ENCODE measurements at regions not wholly inside any gene's neighbourhood (a gene's known extent, or its start where the extent isn't known, plus 50 kb on each side); places are given as distances from the start of the nearest gene placed in this dataset.

GRCh38 chr10:70998086-70998485 is 109.7 kb upstream of the PCBD1 start:
- Histone ChIP-seq H3K27ac (ENCODE audit: low read depth, low read length, poor library complexity, severe bottlenecking) (no peak overlapping the region), H3K4me2 (ENCODE audit: low read length) (no peak overlapping the region), H3K27me3 (ENCODE audit: insufficient read depth, low read length) (0 out of 2 replicates have a peak, but pooled peaks cover 9% of the 10 kb centered on the region), H3K36me3 (ENCODE audit: insufficient read depth, low read length) (no peaks in the 10 kb centered on the region), H2AFZ (ENCODE audit: low read length) (no peak overlapping the region), H3K9me3 (ENCODE audit: low read length) (no peaks in the 10 kb centered on the region), H3K4me3 (ENCODE audit: low read depth, low read length, poor library complexity, severe bottlenecking) (no peak overlapping the region), H3K79me2 (ENCODE audit: insufficient read depth, low read length) (no peaks in the 10 kb centered on the region), H3K9ac (ENCODE audit: low read length) (no peak overlapping the region), H3K9me2 (ENCODE audit: low read depth, low read length) (no peaks in the 10 kb centered on the region), H3K4me1 (ENCODE audit: insufficient read depth, low read length, severe bottlenecking) (no peaks in the 10 kb centered on the region), H3F3A (ENCODE audit: insufficient read depth, low read length) (no peaks in the 10 kb centered on the region), H4K20me1 (ENCODE audit: insufficient read depth, low read length) (no peaks in the 10 kb centered on the region)
- TF ChIP-seq CTCF (IDR thresholded peaks at IDR 0.05; ENCODE audit: low read length) (no peak), EZH2 (IDR thresholded peaks at IDR 0.05; ENCODE audit: borderline replicate concordance, low read length) (no peak)

- TF ChIP-seq CTCF (IDR thresholded peaks at IDR 0.05; ENCODE audit: low read length) (no peak), EZH2 (IDR thresholded peaks at IDR 0.05; ENCODE audit: borderline replicate concordance, low read length) (no peak)
- H3K27me3 ChIP-seq (ENCODE audit: insufficient read depth, low read length) = 0 out of 2 replicates have a peak, but pooled peaks cover 6% of the 10 kb centered on the region
Observed at GRCh38 chr10:71001470-71001869, 113.1 kb upstream of the PCBD1 start.

GRCh38 chr10:71004176-71005075 is 116.1 kb upstream of the PCBD1 start:
- no peaks in the 10 kb centered on the region for H3K27me3 ChIP-seq (ENCODE audit: insufficient read depth, low read length)

More at GRCh38 chr10:71001470-71001869, 113.1 kb upstream of the PCBD1 start:
- Histone ChIP-seq H3K27ac (ENCODE audit: low read depth, low read length, poor library complexity, severe bottlenecking) (no peak overlapping the region), H2AFZ (ENCODE audit: low read length) (no peak overlapping the region), H3K9ac (ENCODE audit: low read length) (no peak overlapping the region), H3K36me3 (ENCODE audit: insufficient read depth, low read length) (no peaks in the 10 kb centered on the region), H3K79me2 (ENCODE audit: insufficient read depth, low read length) (no peaks in the 10 kb centered on the region), H3F3A (ENCODE audit: insufficient read depth, low read length) (no peaks in the 10 kb centered on the region), H3K4me1 (ENCODE audit: insufficient read depth, low read length, severe bottlenecking) (no peaks in the 10 kb centered on the region), H4K20me1 (ENCODE audit: insufficient read depth, low read length) (no peaks in the 10 kb centered on the region), H3K9me2 (ENCODE audit: low read depth, low read length) (no peaks in the 10 kb centered on the region), H3K4me2 (ENCODE audit: low read length) (no peak overlapping the region), H3K4me3 (ENCODE audit: low read depth, low read length, poor library complexity, severe bottlenecking) (no peak overlapping the region), H3K9me3 (ENCODE audit: low read length) (no peaks in the 10 kb centered on the region)

More at GRCh38 chr10:71004176-71005075, 116.1 kb upstream of the PCBD1 start:
- Histone ChIP-seq H3K9ac (ENCODE audit: low read length) (no peak overlapping the region), H3K4me1 (ENCODE audit: insufficient read depth, low read length, severe bottlenecking) (no peaks in the 10 kb centered on the region), H3K9me2 (ENCODE audit: low read depth, low read length) (no peaks in the 10 kb centered on the region), H3K79me2 (ENCODE audit: insufficient read depth, low read length) (no peaks in the 10 kb centered on the region), H3F3A (ENCODE audit: insufficient read depth, low read length) (no peaks in the 10 kb centered on the region), H4K20me1 (ENCODE audit: insufficient read depth, low read length) (no peaks in the 10 kb centered on the region), H2AFZ (ENCODE audit: low read length) (no peak overlapping the region), H3K9me3 (ENCODE audit: low read length) (no peaks in the 10 kb centered on the region), H3K4me3 (ENCODE audit: low read depth, low read length, poor library complexity, severe bottlenecking) (no peak overlapping the region), H3K36me3 (ENCODE audit: insufficient read depth, low read length) (no peaks in the 10 kb centered on the region), H3K27ac (ENCODE audit: low read depth, low read length, poor library complexity, severe bottlenecking) (no peak overlapping the region), H3K4me2 (ENCODE audit: low read length) (no peak overlapping the region)
- TF ChIP-seq EZH2 (IDR thresholded peaks at IDR 0.05; ENCODE audit: borderline replicate concordance, low read length) = no peak
- no peak for TF ChIP-seq CTCF (IDR thresholded peaks at IDR 0.05; ENCODE audit: low read length)
